ENCODE measurements at regions not wholly inside any gene's neighbourhood (a gene's known extent, or its start where the extent isn't known, plus 50 kb on each side); places are given as distances from the start of the nearest gene placed in this dataset.

GRCh38 chr7:41590986-41591385, 111.9 kb downstream of the INHBA start:
- DNase-seq (ENCODE audit: low spot score in 2 of 2), result no peak
- Histone ChIP-seq H3K4me1 (no peaks in the 10 kb centered on the region), H3K9me3 (peaks cover 2 to 7% of the 10 kb centered on the region in 2 donors), H3K27ac (no peak overlapping the region), H3K27me3 (no peaks in the 10 kb centered on the region), H3K36me3 (no peaks in the 10 kb centered on the region), H3K4me3 (no peak overlapping the region)
- TF ChIP-seq CTCF (IDR thresholded peaks at IDR 0.05), result no peak
- TF ChIP-seq POLR2A (IDR thresholded peaks at IDR 0.05), result no peak
- no peak for TF ChIP-seq POLR2AphosphoS5 (IDR thresholded peaks at IDR 0.05)
- intact Hi-C loops (cut with DNase I; ENCODE audit: low total_unique reads), result no loop called here

- H3K36me3 ChIP-seq, result no peaks in the 10 kb centered on the region
- intact Hi-C loops (cut with DNase I; ENCODE audit: low total_unique reads), result no loop called here
- no peaks in the 10 kb centered on the region for H3K27me3 ChIP-seq
- no peak overlapping the region for H3K4me3 ChIP-seq
- no peaks in the 10 kb centered on the region for H3K9me3 ChIP-seq
- no peak overlapping the region for H3K27ac ChIP-seq
- TF ChIP-seq POLR2AphosphoS5 (IDR thresholded peaks at IDR 0.05), result no peak
- no peak for TF ChIP-seq CTCF (IDR thresholded peaks at IDR 0.05)
- TF ChIP-seq POLR2A (IDR thresholded peaks at IDR 0.05), result no peak
- H3K4me1 ChIP-seq, result no peaks in the 10 kb centered on the region
- DNase-seq (ENCODE audit: low spot score in 2 of 2), result no peak
These were observed 114.5 kb downstream of the INHBA start for GRCh38 chr7:41588341-41588740.

- Histone ChIP-seq H3K27me3 (no peaks in the 10 kb centered on the region), H3K9me3 (no peaks in the 10 kb centered on the region), H3K27ac (no peak overlapping the region), H3K4me1 (no peaks in the 10 kb centered on the region), H3K4me3 (no peak overlapping the region), H3K36me3 (no peaks in the 10 kb centered on the region)
- DNase-seq (ENCODE audit: low spot score in 2 of 2), result no peak
- no peak for TF ChIP-seq POLR2AphosphoS5 (IDR thresholded peaks at IDR 0.05)
- intact Hi-C loops (cut with DNase I; ENCODE audit: low total_unique reads), result no loop called here
These were observed 115.8 kb downstream of the INHBA start for GRCh38 chr7:41586931-41587640.

- H3K4me3 ChIP-seq, result no peak overlapping the region
- no peaks in the 10 kb centered on the region for H3K9me3 ChIP-seq
- H3K27me3 ChIP-seq, result no peaks in the 10 kb centered on the region
- H3K27ac ChIP-seq, result no peak overlapping the region
- no peak for DNase-seq (ENCODE audit: low spot score in 2 of 2)
- no peaks in the 10 kb centered on the region for H3K4me1 ChIP-seq
- TF ChIP-seq POLR2A (IDR thresholded peaks at IDR 0.05) (no peak), CTCF (IDR thresholded peaks at IDR 0.05) (no peak), POLR2AphosphoS5 (IDR thresholded peaks at IDR 0.05) (no peak)
- H3K36me3 ChIP-seq, result no peaks in the 10 kb centered on the region
- intact Hi-C loops (cut with DNase I; ENCODE audit: low total_unique reads), result no loop called here
These were observed 118.1 kb downstream of the INHBA start for GRCh38 chr7:41584746-41585145.

GRCh38 chr7:41582116-41582515, 120.8 kb downstream of the INHBA start:
- no peak for TF ChIP-seq POLR2A (IDR thresholded peaks at IDR 0.05)
- H3K4me1 ChIP-seq, result no peaks in the 10 kb centered on the region

GRCh38 chr7:41581041-41581440, 121.8 kb downstream of the INHBA start:
- intact Hi-C loops (cut with DNase I; ENCODE audit: low total_unique reads), result no loop called here
- H3K4me3 ChIP-seq, result no peak overlapping the region
- no peak for TF ChIP-seq CTCF (IDR thresholded peaks at IDR 0.05)
- no peak for TF ChIP-seq POLR2A (IDR thresholded peaks at IDR 0.05)
- TF ChIP-seq POLR2AphosphoS5 (IDR thresholded peaks at IDR 0.05), result no peak
- H3K27me3 ChIP-seq, result no peaks in the 10 kb centered on the region
- no peaks in the 10 kb centered on the region for H3K9me3 ChIP-seq
- DNase-seq (ENCODE audit: low spot score in 2 of 2), result no peak
- H3K4me1 ChIP-seq, result no peaks in the 10 kb centered on the region
- no peak overlapping the region for H3K27ac ChIP-seq
- H3K36me3 ChIP-seq, result no peaks in the 10 kb centered on the region

More at GRCh38 chr7:41582116-41582515, 120.8 kb downstream of the INHBA start:
- Histone ChIP-seq H3K9me3 (no peaks in the 10 kb centered on the region), H3K4me3 (no peak overlapping the region), H3K36me3 (no peaks in the 10 kb centered on the region), H3K27ac (no peak overlapping the region), H3K27me3 (no peaks in the 10 kb centered on the region)
- intact Hi-C loops (cut with DNase I; ENCODE audit: low total_unique reads), result no loop called here
- no peak for DNase-seq (ENCODE audit: low spot score in 2 of 2)

All from breast epithelium (tissue), 4 donors.